GM12892 (cell line): ENCODE measurements at regions not wholly inside any gene's neighbourhood (a gene's known extent, or its start where the extent isn't known, plus 50 kb on each side); places are given as distances from the start of the nearest gene placed in this dataset.

Experiments used
- DNase-seq: peaks from one replicate; pipeline ENCODE4 v3.0.0; 2011; ENCODE audit not compliant: insufficient read length
- FAIRE-seq: peaks from 2 replicates; lab custom pipeline; 2011; peaks lifted over from hg19 to GRCh38; lab: Jason Lieb, UNC
- POLR2A ChIP-seq: IDR thresholded peaks from 2 replicates; pipeline ENCODE4 v1.6.1; 2011; ENCODE audit warnings: low read depth, low read length, control low read depth
- POLR2AphosphoS5 ChIP-seq: IDR thresholded peaks from 2 replicates; pipeline ENCODE4 v1.6.1; 2011; ENCODE audit warnings: low read depth, low read length, control low read depth
- TAF1 ChIP-seq: IDR thresholded peaks from 2 replicates; pipeline ENCODE4 v1.6.1; 2011; ENCODE audit warnings: low read depth, mild to moderate bottlenecking, control low read depth, low read length, borderline replicate concordance

- DNase-seq (no peak), FAIRE-seq (no peak)
- TF ChIP-seq POLR2AphosphoS5 (no peak), TAF1 (no peak), POLR2A (no peak)
Observed at GRCh38 chr11:122392508-122392907, 263.0 kb upstream of the UBASH3B start.

DNA sequence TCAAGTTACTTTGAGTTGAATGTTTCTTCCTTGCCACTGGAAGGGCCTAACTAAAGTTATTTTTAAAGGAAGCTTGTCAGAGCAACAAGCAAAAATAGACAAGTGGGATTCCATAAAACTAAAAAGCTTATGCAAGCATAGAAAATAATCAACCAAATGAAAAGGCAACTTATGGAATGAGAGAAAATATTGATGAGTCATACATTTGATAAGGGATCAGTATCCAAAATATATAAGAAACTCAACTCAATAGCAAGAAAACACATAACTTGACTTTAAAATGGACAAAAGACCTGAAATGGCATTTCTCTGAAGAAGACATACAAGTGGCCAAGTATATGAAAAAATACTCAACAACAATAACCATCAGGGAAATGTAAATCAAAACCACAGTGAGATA lies 264.5 kb upstream of the UBASH3B start:
- DNase-seq: no peak
- TF ChIP-seq POLR2A (no peak), POLR2AphosphoS5 (no peak)
- no peak for FAIRE-seq

DNA sequence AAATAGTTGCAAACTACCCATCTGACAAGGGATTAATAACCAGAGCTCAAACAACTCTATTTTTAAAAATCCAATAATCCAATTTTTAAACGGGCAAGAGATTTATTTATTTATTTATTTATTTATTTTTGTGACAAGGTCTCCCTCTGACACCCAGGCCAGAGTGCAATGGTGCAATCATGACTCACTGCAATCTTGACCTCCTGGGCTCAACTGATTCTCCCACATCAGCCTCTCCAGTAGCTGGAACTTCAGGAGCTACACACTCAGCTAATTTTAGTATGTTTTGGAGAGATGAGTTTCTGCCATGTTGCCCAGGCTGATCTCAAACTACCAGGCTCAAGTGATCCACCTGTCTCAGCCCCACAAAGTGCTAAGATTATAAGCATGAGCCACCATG lies 267.2 kb upstream of the BLID start:
- DNase-seq: no peak
- no peak for TF ChIP-seq POLR2AphosphoS5
- no peak for TF ChIP-seq TAF1
- TF ChIP-seq POLR2A: no peak
- FAIRE-seq: no peak

GRCh38 chr11:122375687-122376399 lies 259.8 kb upstream of the BLID start:
- DNase-seq (no peak), FAIRE-seq (no peak)
- TF ChIP-seq TAF1 (no peak), POLR2A (no peak), POLR2AphosphoS5 (no peak)

DNA sequence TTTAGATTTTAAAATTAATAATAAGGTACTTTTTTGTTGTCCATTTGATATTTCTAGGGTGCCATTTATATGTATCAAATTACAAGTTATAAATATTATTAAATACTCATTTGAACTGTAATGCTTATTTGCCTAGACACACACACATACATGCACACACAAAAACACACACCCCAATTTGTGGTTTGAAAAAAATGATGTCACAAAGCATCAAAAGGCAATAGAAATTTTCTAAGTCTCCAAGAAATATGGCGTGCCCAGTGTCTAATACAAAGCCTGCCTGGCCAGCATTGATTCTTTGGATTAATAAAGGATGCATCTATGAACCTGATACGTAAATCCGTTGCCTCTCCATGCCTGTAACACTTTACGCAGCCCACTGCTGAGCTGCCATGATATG lies 252.8 kb upstream of the BLID start:
- FAIRE-seq: no peak
- DNase-seq: no peak
- no peak for TF ChIP-seq TAF1
- TF ChIP-seq POLR2A: no peak
- no peak for TF ChIP-seq POLR2AphosphoS5

GRCh38 chr11:122367809-122368231 lies 251.8 kb upstream of the BLID start:
- TF ChIP-seq TAF1 (no peak), POLR2AphosphoS5 (no peak), POLR2A (no peak)
- DNase-seq (no peak), FAIRE-seq (no peak)

DNA sequence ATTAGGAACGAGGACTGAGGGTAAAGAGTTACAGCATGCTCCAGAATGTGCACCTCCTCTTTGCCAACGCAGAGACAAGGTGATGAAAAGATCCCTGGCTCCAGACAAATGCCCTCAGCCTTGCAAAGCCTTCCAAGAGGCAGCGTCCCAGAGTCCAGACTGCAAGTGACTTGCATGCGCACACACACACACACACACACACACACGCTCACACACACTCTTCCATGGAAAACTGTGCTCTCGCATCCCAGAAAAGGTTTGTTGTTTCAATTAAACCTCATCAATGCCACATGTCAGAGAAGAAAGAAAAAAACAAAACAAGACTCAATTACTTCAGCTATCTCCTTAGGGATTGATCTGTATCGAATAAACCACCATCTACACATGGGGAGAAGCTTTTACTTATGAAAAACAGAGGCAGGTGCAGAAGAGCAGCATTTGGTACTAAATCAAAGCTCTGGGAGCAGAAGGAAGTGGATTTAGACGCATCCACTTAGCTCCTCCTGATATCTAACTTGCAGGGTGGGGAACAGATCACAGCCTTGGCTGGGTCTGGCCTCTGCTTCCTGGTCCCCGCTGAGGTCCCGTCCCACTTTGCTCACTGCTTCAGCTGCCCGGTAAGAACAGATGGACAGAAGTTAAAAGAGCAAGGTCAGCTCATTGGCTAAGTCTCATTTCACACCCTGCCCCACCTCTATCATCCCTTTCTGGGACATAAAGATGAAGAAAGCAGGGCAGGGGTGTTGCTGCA lies 249.8 kb upstream of the BLID start:
- FAIRE-seq: no peak
- TF ChIP-seq POLR2AphosphoS5 (no peak), TAF1 (no peak), POLR2A (no peak)
- no peak for DNase-seq

GRCh38 chr11:122363296-122363695 lies 247.3 kb upstream of the BLID start:
- no peak for FAIRE-seq
- TF ChIP-seq POLR2AphosphoS5 (no peak), TAF1 (no peak), POLR2A (no peak)
- no peak for DNase-seq

DNA sequence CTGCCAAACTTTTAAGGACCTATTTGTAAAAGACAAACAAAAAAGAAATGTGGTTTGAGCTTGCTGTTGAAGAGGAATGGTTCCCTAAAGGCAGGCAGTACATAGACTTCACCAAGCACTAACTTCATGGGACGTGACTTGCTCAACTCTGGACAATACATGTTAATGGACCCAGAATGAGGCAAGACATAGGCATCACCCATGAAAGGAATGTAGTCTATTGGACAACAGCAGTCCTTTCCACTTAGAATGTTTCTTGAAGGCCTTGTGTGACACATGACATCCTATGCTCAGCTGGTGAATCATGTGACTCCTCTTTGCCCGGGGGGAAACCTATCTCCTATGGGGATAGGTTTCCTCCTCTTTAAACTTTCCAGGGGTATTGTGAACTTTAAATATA lies 246.4 kb upstream of the BLID start:
- DNase-seq (no peak), FAIRE-seq (no peak)
- no peak for TF ChIP-seq POLR2A
- TF ChIP-seq POLR2AphosphoS5: no peak
- no peak for TF ChIP-seq TAF1

DNA sequence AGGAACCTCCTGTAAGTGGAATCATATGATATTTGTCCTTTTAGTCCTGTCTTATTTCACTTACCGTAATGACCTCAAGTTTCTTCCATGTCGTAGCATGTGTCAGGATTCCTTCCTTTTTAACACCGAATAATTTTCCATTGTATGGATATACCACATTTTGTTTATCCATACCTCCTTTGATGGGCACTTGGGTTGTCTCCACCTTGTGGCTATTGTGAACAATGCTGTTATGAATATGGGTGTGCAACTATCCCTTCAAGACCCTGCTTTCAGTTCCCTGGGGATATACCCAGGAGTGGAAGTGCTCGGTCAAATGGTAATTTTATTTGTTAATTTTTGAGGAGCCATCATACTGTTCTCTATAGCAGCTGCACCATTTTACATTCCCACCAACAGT lies 244.9 kb upstream of the BLID start:
- FAIRE-seq: peak; percentile 74
- DNase-seq: no peak
- TF ChIP-seq POLR2AphosphoS5 (no peak), POLR2A (no peak), TAF1 (no peak)

DNA sequence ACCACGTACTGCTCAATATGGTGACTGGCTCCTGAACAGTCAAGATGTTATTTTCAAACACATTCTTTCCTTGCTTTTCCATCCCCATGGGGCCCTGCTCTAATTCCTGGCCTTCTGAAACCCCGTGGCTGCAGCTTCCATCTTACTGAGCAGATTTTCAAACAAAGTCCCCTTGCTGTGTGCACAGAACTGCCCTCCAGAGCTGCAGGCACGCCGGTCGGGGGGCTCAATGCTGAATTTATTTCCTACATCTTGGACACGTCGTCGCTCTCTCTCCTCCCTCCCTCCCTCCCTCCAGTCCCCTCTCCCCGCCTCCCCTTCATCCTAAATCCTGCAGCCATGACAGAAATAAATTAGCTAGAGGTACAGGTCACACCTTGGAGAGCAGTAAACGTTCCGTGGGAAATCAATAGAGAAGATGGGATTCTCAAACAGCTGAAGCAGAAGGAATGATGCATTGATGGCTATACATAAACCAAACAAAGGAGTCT lies 243.1 kb upstream of the BLID start:
- no peak for FAIRE-seq
- no peak for DNase-seq
- TF ChIP-seq POLR2AphosphoS5 (no peak), TAF1 (no peak), POLR2A (no peak)
